Natural killer cell (primary cell): ENCODE measurements at regions not wholly inside any gene's neighbourhood (a gene's known extent, or its start where the extent isn't known, plus 50 kb on each side); places are given as distances from the start of the nearest gene placed in this dataset.

Experiments
- ATAC-seq, 3 donors: fragments of 150-1000 bp in 2 of 3; fragments of 200-7000 bp in 1 of 3; cut with Tn5 transposase; 1 replicate in 1 of 3; 2 replicates in 2 of 3; pipeline ENCODE4 v1.10.0; 2021; ENCODE audit warnings: mild to moderate bottlenecking in 2 of 3, moderate library complexity in 2 of 3
- DNase-seq, 2 donors: peaks; one replicate each; pipeline versions ENCODE4 v3.0.0 to v3.0.0-alpha.2; 2013 to 2021; ENCODE audit warnings: mixed read lengths in 1 of 2
- H3K27ac ChIP-seq: one replicate; pipeline ENCODE4 v1.5.1; 2013; ENCODE audit warnings: mild to moderate bottlenecking, low read length
- H3K27me3 ChIP-seq: one replicate; pipeline ENCODE4 v1.6.1; 2013; ENCODE audit warnings: low read length; ENCODE audit not compliant: control insufficient read depth, insufficient read depth
- H3K36me3 ChIP-seq: one replicate; pipeline ENCODE4 v1.6.1; 2013; ENCODE audit warnings: low read length; ENCODE audit not compliant: control insufficient read depth, insufficient read depth
- H3K4me1 ChIP-seq: one replicate; pipeline ENCODE4 v1.6.1; 2013; ENCODE audit warnings: low read length; ENCODE audit not compliant: control insufficient read depth, insufficient read depth
- H3K4me3 ChIP-seq: one replicate; pipeline ENCODE4 v1.5.1; 2013; ENCODE audit warnings: low read length
- H3K9me3 ChIP-seq: one replicate; pipeline ENCODE4 v1.6.1; 2013; ENCODE audit warnings: low read length; ENCODE audit not compliant: control insufficient read depth, insufficient read depth
- H3K27ac Mint-ChIP-seq, 2 donors: one replicate each; pipeline ENCODE4 v1.8.0; 2022; ENCODE audit warnings: mild to moderate bottlenecking in 2 of 2, mixed read lengths in 2 of 2, moderate library complexity in 1 of 2
- H3K27me3 Mint-ChIP-seq, 2 donors: one replicate each; pipeline ENCODE4 v1.8.0; 2022; ENCODE audit warnings: low read depth in 2 of 2, mixed read lengths in 2 of 2
- H3K36me3 Mint-ChIP-seq: one replicate; pipeline ENCODE4 v1.8.0; 2022; ENCODE audit warnings: mixed read lengths
- H3K4me1 Mint-ChIP-seq, 2 donors: one replicate each; pipeline ENCODE4 v1.8.0; 2022; ENCODE audit warnings: mixed read lengths in 2 of 2
- H3K4me3 Mint-ChIP-seq: one replicate; pipeline ENCODE4 v1.8.0; 2022; ENCODE audit warnings: mild to moderate bottlenecking, moderate library complexity, mixed read lengths
- H3K9me3 Mint-ChIP-seq, 2 donors: one replicate each; pipeline ENCODE4 v1.8.0; 2022; ENCODE audit warnings: mixed read lengths in 2 of 2
- WGBS: methylation state at CpG from one replicate; pipeline ENCODE4 v1.1.7; 2013; ENCODE audit warnings: missing lambda C conversion rate; ENCODE audit not compliant: insufficient coverage; 5-methylcytosine and 5-hydroxymethylcytosine counted together
- intact Hi-C: fragments of 100-400 bp; cut with micrococcal nuclease; formaldehyde crosslinking; loops from one replicate; pipeline ENCODE4 v1.14.2; 2022
- TF ChIP-seq, protein P1 (sequence below): fragments of 200-600 bp; IDR thresholded peaks from one replicate; pipeline ENCODE4 v1.8.0; 2022; ENCODE audit warnings: antibody characterized with exemption

DNA sequence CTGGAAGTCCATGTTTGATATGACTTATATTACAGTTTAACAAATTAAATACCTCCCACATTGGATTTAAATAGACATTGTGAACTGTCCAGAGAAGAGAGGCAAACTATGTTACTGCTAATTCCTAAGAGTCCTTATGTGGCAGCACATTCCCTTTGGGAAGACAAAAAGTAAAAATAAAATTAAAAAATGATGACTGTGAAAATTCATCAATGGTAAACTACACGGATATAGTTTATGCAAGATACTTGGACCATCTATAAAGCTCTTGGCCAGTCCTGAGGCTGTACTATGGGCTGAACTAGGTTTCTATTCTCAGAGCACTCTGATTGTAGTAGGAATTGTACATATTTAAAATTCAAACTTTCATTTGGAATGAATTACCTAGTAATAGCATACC, 206.4 kb downstream of the LRRK2 start:
- Mint-ChIP-seq H3K4me3 (no peak overlapping the region), H3K27ac (no peak overlapping the region), H3K27me3 (no peaks in the 10 kb centered on the region), H3K4me1 (no peaks in the 10 kb centered on the region), H3K9me3 (peaks cover 3% of the 10 kb centered on the region in 2 donors), H3K36me3 (no peaks in the 10 kb centered on the region)
- Histone ChIP-seq H3K9me3 (no peaks in the 10 kb centered on the region), H3K27me3 (no peaks in the 10 kb centered on the region), H3K4me1 (no peaks in the 10 kb centered on the region), H3K27ac (no peak overlapping the region), H3K4me3 (no peak overlapping the region), H3K36me3 (no peaks in the 10 kb centered on the region)
- intact Hi-C loops = no loop called here
- 92% methylated on average over 1 of the region's 1 CpG for WGBS
- no peak for ATAC-seq
- TF ChIP-seq, protein P1, sequence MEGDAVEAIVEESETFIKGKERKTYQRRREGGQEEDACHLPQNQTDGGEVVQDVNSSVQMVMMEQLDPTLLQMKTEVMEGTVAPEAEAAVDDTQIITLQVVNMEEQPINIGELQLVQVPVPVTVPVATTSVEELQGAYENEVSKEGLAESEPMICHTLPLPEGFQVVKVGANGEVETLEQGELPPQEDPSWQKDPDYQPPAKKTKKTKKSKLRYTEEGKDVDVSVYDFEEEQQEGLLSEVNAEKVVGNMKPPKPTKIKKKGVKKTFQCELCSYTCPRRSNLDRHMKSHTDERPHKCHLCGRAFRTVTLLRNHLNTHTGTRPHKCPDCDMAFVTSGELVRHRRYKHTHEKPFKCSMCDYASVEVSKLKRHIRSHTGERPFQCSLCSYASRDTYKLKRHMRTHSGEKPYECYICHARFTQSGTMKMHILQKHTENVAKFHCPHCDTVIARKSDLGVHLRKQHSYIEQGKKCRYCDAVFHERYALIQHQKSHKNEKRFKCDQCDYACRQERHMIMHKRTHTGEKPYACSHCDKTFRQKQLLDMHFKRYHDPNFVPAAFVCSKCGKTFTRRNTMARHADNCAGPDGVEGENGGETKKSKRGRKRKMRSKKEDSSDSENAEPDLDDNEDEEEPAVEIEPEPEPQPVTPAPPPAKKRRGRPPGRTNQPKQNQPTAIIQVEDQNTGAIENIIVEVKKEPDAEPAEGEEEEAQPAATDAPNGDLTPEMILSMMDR = no peak
- DNase-seq = no peak

DNA sequence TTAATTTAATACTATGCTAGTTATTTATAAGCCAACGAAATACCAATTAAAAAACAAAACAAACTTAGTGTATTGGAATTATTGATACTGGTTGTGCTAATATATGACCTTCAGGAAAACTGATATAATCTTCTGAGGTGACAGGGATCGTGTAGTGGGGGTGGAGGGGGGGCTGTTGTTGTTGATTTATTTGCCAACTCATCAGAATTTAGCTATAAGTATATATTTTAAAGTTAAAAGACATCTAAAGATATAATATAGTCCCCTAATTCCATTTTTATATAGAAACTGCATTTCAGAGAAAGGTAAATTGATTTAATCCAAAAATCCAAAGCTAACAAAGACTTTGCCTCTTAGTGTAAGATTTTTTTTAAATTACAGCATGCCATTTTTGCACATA, 210.5 kb downstream of the LRRK2 start:
- Mint-ChIP-seq H3K27ac (no peak overlapping the region), H3K36me3 (no peaks in the 10 kb centered on the region), H3K9me3 (peaks cover 4 to 14% of the 10 kb centered on the region in 2 donors), H3K27me3 (no peaks in the 10 kb centered on the region), H3K4me1 (no peaks in the 10 kb centered on the region), H3K4me3 (no peak overlapping the region)
- H3K9me3 ChIP-seq = no peaks in the 10 kb centered on the region
- ATAC-seq = no peak
- TF ChIP-seq, protein P1 = no peak
- no peaks in the 10 kb centered on the region for H3K36me3 ChIP-seq
- no peak overlapping the region for H3K27ac ChIP-seq
- WGBS = 78% methylated on average over 1 of the region's 2 CpGs
- H3K4me1 ChIP-seq = no peaks in the 10 kb centered on the region
- no peak for DNase-seq
- no peak overlapping the region for H3K4me3 ChIP-seq
- intact Hi-C loops = no loop called here
- no peaks in the 10 kb centered on the region for H3K27me3 ChIP-seq

DNA sequence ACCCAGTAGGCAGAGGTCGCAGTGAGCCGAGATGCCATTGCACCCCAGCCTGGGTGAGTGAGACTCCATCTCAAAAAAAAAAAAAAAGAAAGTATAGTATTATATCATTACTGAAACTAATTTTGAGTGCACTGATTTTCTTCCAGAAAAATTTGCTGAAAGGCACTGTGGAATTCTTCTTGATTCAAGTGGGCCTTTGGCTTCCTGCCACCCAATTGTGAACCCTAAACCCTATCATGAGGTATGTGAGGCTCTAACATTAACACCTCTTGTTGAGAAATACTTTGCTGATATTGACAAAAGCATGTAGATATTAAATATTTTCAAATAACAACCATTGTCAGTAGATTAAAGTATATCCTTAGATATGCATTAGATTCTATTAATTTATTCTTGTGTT, 211.2 kb downstream of the LRRK2 start:
- no peak overlapping the region for H3K27ac ChIP-seq
- no peaks in the 10 kb centered on the region for H3K36me3 ChIP-seq
- Mint-ChIP-seq H3K9me3 (peaks cover 4 to 14% of the 10 kb centered on the region in 2 donors), H3K27me3 (no peaks in the 10 kb centered on the region), H3K36me3 (no peaks in the 10 kb centered on the region), H3K4me1 (no peaks in the 10 kb centered on the region), H3K27ac (no peak overlapping the region), H3K4me3 (no peak overlapping the region)
- H3K9me3 ChIP-seq = no peaks in the 10 kb centered on the region
- DNase-seq = no peak
- intact Hi-C loops = no loop called here
- no peak for ATAC-seq
- 100% methylated on average over 2 of the region's 2 CpGs for WGBS
- H3K4me3 ChIP-seq = no peak overlapping the region
- no peaks in the 10 kb centered on the region for H3K27me3 ChIP-seq
- H3K4me1 ChIP-seq = no peaks in the 10 kb centered on the region
- TF ChIP-seq, protein P1 = no peak

DNA sequence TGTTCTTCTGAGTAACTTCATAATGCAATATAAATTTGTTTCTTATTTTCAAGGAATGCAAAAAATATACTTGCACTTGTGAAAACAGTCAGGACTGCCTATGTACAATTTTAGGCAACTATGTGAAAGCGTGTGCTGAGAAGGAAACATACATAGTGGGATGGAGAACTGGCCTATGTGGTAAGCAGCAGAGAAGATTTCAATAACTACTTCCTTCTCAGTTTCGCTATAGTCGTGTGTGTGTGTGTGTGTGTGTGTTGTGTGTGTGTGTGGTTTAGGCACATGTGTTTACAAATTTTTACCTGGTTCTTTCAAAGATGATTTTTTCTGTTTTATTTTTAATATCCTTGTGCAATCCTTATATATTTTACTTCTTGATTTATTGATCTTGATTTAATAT, 211.8 kb downstream of the LRRK2 start:
- Mint-ChIP-seq H3K36me3 (no peaks in the 10 kb centered on the region), H3K4me3 (no peak overlapping the region), H3K9me3 (peaks cover 4 to 14% of the 10 kb centered on the region in 2 donors), H3K27ac (no peak overlapping the region), H3K4me1 (no peaks in the 10 kb centered on the region), H3K27me3 (no peaks in the 10 kb centered on the region)
- ATAC-seq (no peak), DNase-seq (no peak)
- intact Hi-C loops = no loop called here
- TF ChIP-seq, protein P1 = no peak
- Histone ChIP-seq H3K4me1 (no peaks in the 10 kb centered on the region), H3K27me3 (no peaks in the 10 kb centered on the region), H3K27ac (no peak overlapping the region), H3K9me3 (no peaks in the 10 kb centered on the region), H3K4me3 (no peak overlapping the region), H3K36me3 (no peaks in the 10 kb centered on the region)
- 80% methylated on average over 1 of the region's 3 CpGs for WGBS
